HL-60 (cell line): ENCODE measurements at regions not wholly inside any gene's neighbourhood (a gene's known extent, or its start where the extent isn't known, plus 50 kb on each side); places are given as distances from the start of the nearest gene placed in this dataset.

Experiments used
- DNase-seq, 2 experiments: peaks; one replicate each; pipeline ENCODE4 v3.0.0-alpha.2; 2010 to 2020; ENCODE audit warnings: low read depth in 1 of 2, low spot score in 1 of 2
- H3K27ac ChIP-seq: fragments of 250-450 bp; sonication (Bioruptor Pico); replicated peaks from 2 replicates; pipeline ENCODE4 v1.5.1; 2020; ENCODE audit warnings: mild to moderate bottlenecking, moderate library complexity
- H3K27me3 ChIP-seq: fragments of 250-450 bp; sonication (Bioruptor Pico); 2 replicates; pipeline ENCODE4 v1.5.1; 2021; ENCODE audit warnings: mild to moderate bottlenecking, moderate library complexity; ENCODE audit not compliant: insufficient read depth, poor library complexity, severe bottlenecking
- H3K4me3 ChIP-seq: replicated peaks from 2 replicates; pipeline ENCODE4 v1.5.1; 2011; ENCODE audit warnings: mild to moderate bottlenecking, control low read depth, low read length; ENCODE audit not compliant: insufficient read depth
- GABPA ChIP-seq: IDR thresholded peaks from 2 replicates; pipeline ENCODE4 v1.6.1; 2012; ENCODE audit warnings: low read depth
- POLR2AphosphoS5 ChIP-seq: IDR thresholded peaks from 2 replicates; pipeline ENCODE4 v1.6.1; 2012; ENCODE audit warnings: low read depth
- SPI1 ChIP-seq: IDR thresholded peaks from 2 replicates; pipeline ENCODE4 v1.6.1; 2012; ENCODE audit warnings: low read depth, mild to moderate bottlenecking, borderline replicate concordance
- TF ChIP-seq, protein P1 (sequence below): IDR thresholded peaks from one replicate; pipeline ENCODE4 v1.5.1; 2011; ENCODE audit warnings: low read length, control low read depth, inconsistent platforms; ENCODE audit not compliant: insufficient read depth
- TF ChIP-seq, protein P2 (sequence below): IDR thresholded peaks from 2 replicates; pipeline ENCODE4 v1.6.1; 2012; ENCODE audit warnings: low read depth; ENCODE audit not compliant: insufficient replicate concordance

DNA sequence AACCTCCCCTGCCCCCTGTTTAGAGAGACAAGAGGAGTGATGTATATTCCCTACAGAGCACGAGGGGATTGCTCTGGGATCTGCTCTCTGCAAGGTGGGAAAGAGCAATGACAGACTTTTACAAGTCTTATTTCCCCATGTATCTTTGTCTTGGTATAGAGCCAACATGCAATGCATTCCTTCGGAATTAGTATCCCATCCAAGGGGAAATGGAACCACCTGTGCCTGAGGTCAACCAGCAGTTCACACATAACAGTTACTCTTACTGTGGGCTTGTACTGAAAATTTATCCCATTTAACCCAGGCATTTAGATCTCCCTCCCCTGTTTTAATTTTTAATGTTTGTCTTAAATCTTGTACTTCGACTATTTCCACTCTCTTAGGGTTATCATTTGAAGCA is 250.4 kb downstream of the C6orf118 start:
- H3K4me3 ChIP-seq: no peak overlapping the region
- no peak overlapping the region for H3K27ac ChIP-seq
- DNase-seq: no peak
- TF ChIP-seq, protein P1, sequence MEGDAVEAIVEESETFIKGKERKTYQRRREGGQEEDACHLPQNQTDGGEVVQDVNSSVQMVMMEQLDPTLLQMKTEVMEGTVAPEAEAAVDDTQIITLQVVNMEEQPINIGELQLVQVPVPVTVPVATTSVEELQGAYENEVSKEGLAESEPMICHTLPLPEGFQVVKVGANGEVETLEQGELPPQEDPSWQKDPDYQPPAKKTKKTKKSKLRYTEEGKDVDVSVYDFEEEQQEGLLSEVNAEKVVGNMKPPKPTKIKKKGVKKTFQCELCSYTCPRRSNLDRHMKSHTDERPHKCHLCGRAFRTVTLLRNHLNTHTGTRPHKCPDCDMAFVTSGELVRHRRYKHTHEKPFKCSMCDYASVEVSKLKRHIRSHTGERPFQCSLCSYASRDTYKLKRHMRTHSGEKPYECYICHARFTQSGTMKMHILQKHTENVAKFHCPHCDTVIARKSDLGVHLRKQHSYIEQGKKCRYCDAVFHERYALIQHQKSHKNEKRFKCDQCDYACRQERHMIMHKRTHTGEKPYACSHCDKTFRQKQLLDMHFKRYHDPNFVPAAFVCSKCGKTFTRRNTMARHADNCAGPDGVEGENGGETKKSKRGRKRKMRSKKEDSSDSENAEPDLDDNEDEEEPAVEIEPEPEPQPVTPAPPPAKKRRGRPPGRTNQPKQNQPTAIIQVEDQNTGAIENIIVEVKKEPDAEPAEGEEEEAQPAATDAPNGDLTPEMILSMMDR: no peak
- no peak for TF ChIP-seq GABPA
- TF ChIP-seq, protein P2, sequence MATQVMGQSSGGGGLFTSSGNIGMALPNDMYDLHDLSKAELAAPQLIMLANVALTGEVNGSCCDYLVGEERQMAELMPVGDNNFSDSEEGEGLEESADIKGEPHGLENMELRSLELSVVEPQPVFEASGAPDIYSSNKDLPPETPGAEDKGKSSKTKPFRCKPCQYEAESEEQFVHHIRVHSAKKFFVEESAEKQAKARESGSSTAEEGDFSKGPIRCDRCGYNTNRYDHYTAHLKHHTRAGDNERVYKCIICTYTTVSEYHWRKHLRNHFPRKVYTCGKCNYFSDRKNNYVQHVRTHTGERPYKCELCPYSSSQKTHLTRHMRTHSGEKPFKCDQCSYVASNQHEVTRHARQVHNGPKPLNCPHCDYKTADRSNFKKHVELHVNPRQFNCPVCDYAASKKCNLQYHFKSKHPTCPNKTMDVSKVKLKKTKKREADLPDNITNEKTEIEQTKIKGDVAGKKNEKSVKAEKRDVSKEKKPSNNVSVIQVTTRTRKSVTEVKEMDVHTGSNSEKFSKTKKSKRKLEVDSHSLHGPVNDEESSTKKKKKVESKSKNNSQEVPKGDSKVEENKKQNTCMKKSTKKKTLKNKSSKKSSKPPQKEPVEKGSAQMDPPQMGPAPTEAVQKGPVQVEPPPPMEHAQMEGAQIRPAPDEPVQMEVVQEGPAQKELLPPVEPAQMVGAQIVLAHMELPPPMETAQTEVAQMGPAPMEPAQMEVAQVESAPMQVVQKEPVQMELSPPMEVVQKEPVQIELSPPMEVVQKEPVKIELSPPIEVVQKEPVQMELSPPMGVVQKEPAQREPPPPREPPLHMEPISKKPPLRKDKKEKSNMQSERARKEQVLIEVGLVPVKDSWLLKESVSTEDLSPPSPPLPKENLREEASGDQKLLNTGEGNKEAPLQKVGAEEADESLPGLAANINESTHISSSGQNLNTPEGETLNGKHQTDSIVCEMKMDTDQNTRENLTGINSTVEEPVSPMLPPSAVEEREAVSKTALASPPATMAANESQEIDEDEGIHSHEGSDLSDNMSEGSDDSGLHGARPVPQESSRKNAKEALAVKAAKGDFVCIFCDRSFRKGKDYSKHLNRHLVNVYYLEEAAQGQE: no peak
- no peak for TF ChIP-seq POLR2AphosphoS5
- no peak for TF ChIP-seq SPI1
- H3K27me3 ChIP-seq: no peaks in the 10 kb centered on the region

DNA sequence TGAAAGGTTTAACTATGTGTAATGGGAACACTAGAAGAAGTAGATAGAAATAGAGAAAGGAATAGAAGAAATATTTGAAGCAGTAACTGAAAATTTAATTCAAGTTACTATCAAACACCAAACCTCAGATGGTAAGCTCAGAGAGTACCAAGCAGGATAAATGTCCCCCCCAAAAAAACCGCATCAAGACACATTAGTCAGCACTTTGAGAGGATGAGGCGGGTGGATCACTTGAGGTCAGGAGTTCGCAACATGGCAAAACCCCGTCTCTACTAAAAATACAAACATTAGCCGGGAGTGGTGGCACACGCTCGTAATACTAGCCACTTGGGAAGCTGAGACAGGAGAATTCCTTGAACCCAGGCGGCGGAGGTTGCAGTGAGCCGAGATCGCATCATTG is 253.1 kb downstream of the C6orf118 start:
- DNase-seq: no peak

DNA sequence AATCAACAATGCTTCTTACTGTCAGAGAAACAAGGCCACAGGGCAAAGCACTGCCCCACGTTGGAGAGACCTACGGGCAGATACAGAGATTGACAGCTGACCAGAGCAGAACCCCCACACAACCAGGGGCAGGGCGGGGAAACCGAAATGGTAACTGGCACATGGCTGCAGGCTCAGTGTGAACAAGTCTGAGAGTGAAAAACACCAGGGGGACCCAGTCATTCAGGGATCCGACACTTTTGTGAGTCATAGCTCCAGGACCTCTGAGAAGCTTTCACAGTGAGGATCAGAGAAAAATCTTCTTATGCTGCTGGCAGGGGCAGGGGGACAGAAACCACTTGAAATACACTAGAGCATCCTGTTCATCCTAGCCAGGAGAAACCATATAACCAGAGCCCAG is 254.2 kb downstream of the C6orf118 start:
- TF ChIP-seq, protein P2: no peak
- TF ChIP-seq POLR2AphosphoS5 (no peak), SPI1 (no peak), GABPA (no peak)
- TF ChIP-seq, protein P1: no peak
- H3K27ac ChIP-seq: no peak overlapping the region
- H3K27me3 ChIP-seq: no peaks in the 10 kb centered on the region
- DNase-seq: no peak
- H3K4me3 ChIP-seq: no peak overlapping the region

More for the DNA sequence above, 253.1 kb downstream of the C6orf118 start:
- Histone ChIP-seq H3K4me3 (no peak overlapping the region), H3K27me3 (no peaks in the 10 kb centered on the region), H3K27ac (no peak overlapping the region)
- TF ChIP-seq, protein P1: no peak
- TF ChIP-seq SPI1 (no peak), GABPA (no peak), POLR2AphosphoS5 (no peak)
- TF ChIP-seq, protein P2: no peak
